NCI-H146 treated with DMSO at 0.1 percent for 48 hours (cell line): ENCODE measurements at regions not wholly inside any gene's neighbourhood (a gene's known extent, or its start where the extent isn't known, plus 50 kb on each side); places are given as distances from the start of the nearest gene placed in this dataset.

Experiments used
- DNase-seq: peaks from one replicate; lab custom pipeline; 2025; ENCODE audit not compliant: unreplicated experiment; lab: John Stamatoyannopoulos, UW

- DNase-seq: no peak
Measured at GRCh38 chr16:65222536-65222935, 100.7 kb upstream of the CDH11 start.

- DNase-seq: no peak
Measured at GRCh38 chr16:65222049-65222448, 100.2 kb upstream of the CDH11 start.

- DNase-seq: no peak
Measured at GRCh38 chr16:65219786-65220185, 97.9 kb upstream of the CDH11 start.

GRCh38 chr16:65218348-65218747, 96.5 kb upstream of the CDH11 start:
- no peak for DNase-seq

- no peak for DNase-seq
Measured at GRCh38 chr16:65213866-65214595, 92.2 kb upstream of the CDH11 start.

- no peak for DNase-seq
Measured at GRCh38 chr16:65212791-65213190, 90.9 kb upstream of the CDH11 start.

- no peak for DNase-seq
Measured at GRCh38 chr16:65212240-65212639, 90.4 kb upstream of the CDH11 start.

GRCh38 chr16:65202461-65202860, 80.6 kb upstream of the CDH11 start:
- DNase-seq: no peak

GRCh38 chr16:65201511-65201910, 79.6 kb upstream of the CDH11 start:
- DNase-seq: no peak

GRCh38 chr16:65200857-65201256, 79.0 kb upstream of the CDH11 start:
- DNase-seq: no peak

- no peak for DNase-seq
Measured at GRCh38 chr16:65200156-65200773, 78.4 kb upstream of the CDH11 start.

GRCh38 chr16:65196420-65197075, 74.7 kb upstream of the CDH11 start:
- no peak for DNase-seq

- no peak for DNase-seq
Measured at GRCh38 chr16:65195998-65196397, 74.1 kb upstream of the CDH11 start.

- DNase-seq: no peak
Measured at GRCh38 chr16:65185241-65185778, 63.4 kb upstream of the CDH11 start.

GRCh38 chr16:65181071-65181561, 59.3 kb upstream of the CDH11 start:
- no peak for DNase-seq

- no peak for DNase-seq
Measured at GRCh38 chr16:65178151-65178550, 56.3 kb upstream of the CDH11 start.

GRCh38 chr16:65176603-65177002, 54.7 kb upstream of the CDH11 start:
- DNase-seq: no peak

GRCh38 chr16:65172356-65172755, 50.5 kb upstream of the CDH11 start:
- no peak for DNase-seq
